ENCODE measurements at regions not wholly inside any gene's neighbourhood (a gene's known extent, or its start where the extent isn't known, plus 50 kb on each side); places are given as distances from the start of the nearest gene placed in this dataset.

GRCh38 chr14:36012621-36013020 is 163.9 kb downstream of the PTCSC3 start:
- no TSS peak for BruUV-seq (replicated peaks)
- POLR2A ChIA-PET (ENCODE audit: unreplicated experiment): no interaction called here
- no peak overlapping the region for H3K4me3 ChIP-seq (ENCODE audit: low read length)
- no peak overlapping the region for H3K4me2 ChIP-seq (ENCODE audit: low read length)
- no peaks in the 10 kb centered on the region for H4K20me1 ChIP-seq (ENCODE audit: low read length)
- no peak overlapping the region for H3K9ac ChIP-seq (ENCODE audit: low read length)
- CTCF ChIA-PET: no interaction called here
- no peak overlapping the region for H3K27ac ChIP-seq (ENCODE audit: low read length)
- ATAC-seq (no peak), DNase-seq (no peak)
- no peaks in the 10 kb centered on the region for H3K4me1 ChIP-seq (ENCODE audit: insufficient read depth, low read length)
- TF ChIP-seq EZH2 (IDR thresholded peaks at IDR 0.05; ENCODE audit: low read length, unreplicated experiment) (no peak), EZH2phosphoT487 (IDR thresholded peaks at IDR 0.05; ENCODE audit: borderline replicate concordance, low read length) (no peak)
- TF ChIP-seq, protein P1, sequence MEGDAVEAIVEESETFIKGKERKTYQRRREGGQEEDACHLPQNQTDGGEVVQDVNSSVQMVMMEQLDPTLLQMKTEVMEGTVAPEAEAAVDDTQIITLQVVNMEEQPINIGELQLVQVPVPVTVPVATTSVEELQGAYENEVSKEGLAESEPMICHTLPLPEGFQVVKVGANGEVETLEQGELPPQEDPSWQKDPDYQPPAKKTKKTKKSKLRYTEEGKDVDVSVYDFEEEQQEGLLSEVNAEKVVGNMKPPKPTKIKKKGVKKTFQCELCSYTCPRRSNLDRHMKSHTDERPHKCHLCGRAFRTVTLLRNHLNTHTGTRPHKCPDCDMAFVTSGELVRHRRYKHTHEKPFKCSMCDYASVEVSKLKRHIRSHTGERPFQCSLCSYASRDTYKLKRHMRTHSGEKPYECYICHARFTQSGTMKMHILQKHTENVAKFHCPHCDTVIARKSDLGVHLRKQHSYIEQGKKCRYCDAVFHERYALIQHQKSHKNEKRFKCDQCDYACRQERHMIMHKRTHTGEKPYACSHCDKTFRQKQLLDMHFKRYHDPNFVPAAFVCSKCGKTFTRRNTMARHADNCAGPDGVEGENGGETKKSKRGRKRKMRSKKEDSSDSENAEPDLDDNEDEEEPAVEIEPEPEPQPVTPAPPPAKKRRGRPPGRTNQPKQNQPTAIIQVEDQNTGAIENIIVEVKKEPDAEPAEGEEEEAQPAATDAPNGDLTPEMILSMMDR (conservative IDR thresholded peaks at IDR 0.05; ENCODE audit: low read depth, low read length): no peak
- H3K9me2 ChIP-seq (replicated peaks; ENCODE audit: low read length): no peaks in the 10 kb centered on the region
- H3K27me3 ChIP-seq (ENCODE audit: low read length): peaks cover 44% of the 10 kb centered on the region
- H3K9me3 ChIP-seq (ENCODE audit: low read length): no peaks in the 10 kb centered on the region
- no peaks in the 10 kb centered on the region for H3K79me2 ChIP-seq (ENCODE audit: low read length)
- intact Hi-C loops (cut with micrococcal nuclease): no loop called here
- H3F3A ChIP-seq (ENCODE audit: low read length, unreplicated experiment): no peaks in the 10 kb centered on the region
- no peak overlapping the region for H2AFZ ChIP-seq (ENCODE audit: low read length)
- no peaks in the 10 kb centered on the region for H3K36me3 ChIP-seq (ENCODE audit: low read depth, low read length)

DNA sequence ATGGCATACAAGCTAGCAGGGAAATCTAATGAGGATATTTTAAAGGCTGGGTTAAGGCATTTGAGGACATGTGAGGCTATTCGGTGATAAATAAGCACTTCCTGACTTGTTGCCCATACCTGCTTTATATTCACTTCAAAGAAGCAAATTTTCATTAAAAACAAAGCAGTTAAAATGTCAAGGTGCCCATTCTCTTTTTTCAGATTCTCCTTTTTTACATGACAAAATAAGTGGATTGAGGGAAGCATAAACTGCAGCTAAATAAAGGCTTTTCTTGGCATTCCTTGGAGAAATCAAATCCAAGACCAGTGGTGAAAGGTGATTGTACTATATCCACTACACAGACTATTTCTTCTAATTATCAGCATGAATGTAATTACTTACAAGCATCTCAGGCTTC is 166.9 kb downstream of the PTCSC3 start:
- intact Hi-C loops (cut with micrococcal nuclease): no loop called here
- no peak for DNase-seq
- H3K9me2 ChIP-seq (replicated peaks; ENCODE audit: low read length): no peaks in the 10 kb centered on the region
- no peak overlapping the region for H3K27ac ChIP-seq (ENCODE audit: low read length)
- H3K9me3 ChIP-seq (ENCODE audit: low read length): no peaks in the 10 kb centered on the region
- TF ChIP-seq, protein P1 (conservative IDR thresholded peaks at IDR 0.05; ENCODE audit: low read depth, low read length): no peak
- no peak for TF ChIP-seq EZH2phosphoT487 (IDR thresholded peaks at IDR 0.05; ENCODE audit: borderline replicate concordance, low read length)
- no peak for TF ChIP-seq EZH2 (IDR thresholded peaks at IDR 0.05; ENCODE audit: low read length, unreplicated experiment)
- no peak overlapping the region for H3K9ac ChIP-seq (ENCODE audit: low read length)
- peaks cover 64% of the 10 kb centered on the region for H3K27me3 ChIP-seq (ENCODE audit: low read length)
- H3K4me2 ChIP-seq (ENCODE audit: low read length): no peak overlapping the region
- ChIA-PET CTCF (no interaction called here), POLR2A (ENCODE audit: unreplicated experiment) (no interaction called here)
- BruUV-seq (replicated peaks): no TSS peak
- no peaks in the 10 kb centered on the region for H4K20me1 ChIP-seq (ENCODE audit: low read length)
- no peaks in the 10 kb centered on the region for H3K79me2 ChIP-seq (ENCODE audit: low read length)
- no peaks in the 10 kb centered on the region for H3K36me3 ChIP-seq (ENCODE audit: low read depth, low read length)
- H3K4me3 ChIP-seq (ENCODE audit: low read length): no peak overlapping the region
- ATAC-seq: no peak
- no peaks in the 10 kb centered on the region for H3F3A ChIP-seq (ENCODE audit: low read length, unreplicated experiment)
- no peak overlapping the region for H2AFZ ChIP-seq (ENCODE audit: low read length)
- no peaks in the 10 kb centered on the region for H3K4me1 ChIP-seq (ENCODE audit: insufficient read depth, low read length)

DNA sequence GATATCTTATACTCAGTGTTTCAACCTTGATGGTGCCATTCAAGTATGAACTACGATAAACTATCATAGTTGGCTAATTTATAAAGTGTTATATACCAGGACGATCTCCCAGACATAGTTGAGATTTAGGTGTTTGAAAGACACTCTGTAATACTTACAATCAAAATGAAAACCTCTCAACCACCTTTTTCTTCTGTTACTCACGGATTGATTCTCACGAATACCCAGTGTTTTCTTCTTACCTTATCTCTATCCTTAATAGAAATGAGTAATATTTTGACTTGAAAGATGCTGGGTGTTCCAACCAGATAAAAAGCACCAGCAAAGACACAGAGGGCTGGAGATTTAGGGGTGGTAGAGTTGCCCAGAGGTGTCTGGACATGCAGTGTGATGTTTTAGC is 169.9 kb downstream of the PTCSC3 start:
- BruUV-seq (replicated peaks): no TSS peak
- intact Hi-C loops (cut with micrococcal nuclease): no loop called here

More for the DNA sequence above, 169.9 kb downstream of the PTCSC3 start:
- H3K27ac ChIP-seq (ENCODE audit: low read length): no peak overlapping the region
- H4K20me1 ChIP-seq (ENCODE audit: low read length): no peaks in the 10 kb centered on the region
- no peaks in the 10 kb centered on the region for H3K79me2 ChIP-seq (ENCODE audit: low read length)
- no peak overlapping the region for H3K4me3 ChIP-seq (ENCODE audit: low read length)
- no peak overlapping the region for H3K9ac ChIP-seq (ENCODE audit: low read length)
- no peaks in the 10 kb centered on the region for H3K36me3 ChIP-seq (ENCODE audit: low read depth, low read length)
- no peaks in the 10 kb centered on the region for H3K9me2 ChIP-seq (replicated peaks; ENCODE audit: low read length)
- ATAC-seq (no peak), DNase-seq (no peak)
- no peaks in the 10 kb centered on the region for H3F3A ChIP-seq (ENCODE audit: low read length, unreplicated experiment)
- POLR2A ChIA-PET (ENCODE audit: unreplicated experiment): no interaction called here
- H3K27me3 ChIP-seq (ENCODE audit: low read length): peaks cover 88% of the 10 kb centered on the region
- H3K4me2 ChIP-seq (ENCODE audit: low read length): no peak overlapping the region
- H3K4me1 ChIP-seq (ENCODE audit: insufficient read depth, low read length): no peaks in the 10 kb centered on the region
- no peak overlapping the region for H2AFZ ChIP-seq (ENCODE audit: low read length)
- no peak for TF ChIP-seq EZH2phosphoT487 (IDR thresholded peaks at IDR 0.05; ENCODE audit: borderline replicate concordance, low read length)
- TF ChIP-seq, protein P1 (conservative IDR thresholded peaks at IDR 0.05; ENCODE audit: low read depth, low read length): no peak
- TF ChIP-seq EZH2 (IDR thresholded peaks at IDR 0.05; ENCODE audit: low read length, unreplicated experiment): no peak
- H3K9me3 ChIP-seq (ENCODE audit: low read length): no peaks in the 10 kb centered on the region
- CTCF ChIA-PET: no interaction called here
